MM.1S (cell line): ENCODE measurements at regions not wholly inside any gene's neighbourhood (a gene's known extent, or its start where the extent isn't known, plus 50 kb on each side); places are given as distances from the start of the nearest gene placed in this dataset.
"Not testable (repeated sequence)": the region's sequence is repeated elsewhere in the genome, so short reads cannot be mapped to it uniquely, and the experiment has no call there.

Source experiments
- DNase-seq: peaks from one replicate; pipeline ENCODE4 v3.0.0-alpha.2; 2015
- H2AFZ ChIP-seq: fragments of 300-600 bp; sonication (generic); 2 replicates; pipeline ENCODE4 v1.6.0; 2016; ENCODE audit warnings: antibody characterized with exemption, low read length
- H3F3A ChIP-seq: fragments of 300-600 bp; sonication (generic); 2 replicates; pipeline ENCODE4 v1.6.1; 2016; ENCODE audit warnings: mild to moderate bottlenecking, antibody characterized with exemption, low read length, moderate library complexity, mixed read lengths; ENCODE audit not compliant: insufficient read depth
- H3K27ac ChIP-seq: fragments of 300-600 bp; sonication (generic); 2 replicates; pipeline ENCODE4 v1.5.1; 2016; ENCODE audit warnings: mild to moderate bottlenecking, low read length
- H3K27me3 ChIP-seq: fragments of 300-600 bp; sonication (generic); replicated peaks from 2 replicates; pipeline ENCODE4 v1.6.0; 2016; ENCODE audit warnings: low read length; ENCODE audit not compliant: insufficient read depth
- H3K36me3 ChIP-seq: fragments of 300-600 bp; sonication (generic); replicated peaks from 2 replicates; pipeline ENCODE4 v1.6.1; 2016; ENCODE audit warnings: mild to moderate bottlenecking, low read length, mixed read lengths; ENCODE audit not compliant: insufficient read depth
- H3K4me1 ChIP-seq: fragments of 300-600 bp; sonication (generic); 2 replicates; pipeline ENCODE4 v1.6.1; 2016; ENCODE audit warnings: low read length, mixed read lengths
- H3K4me2 ChIP-seq: fragments of 300-600 bp; sonication (generic); 2 replicates; pipeline ENCODE4 v1.6.0; 2016; ENCODE audit warnings: low read depth, low read length
- H3K4me3 ChIP-seq: fragments of 300-600 bp; sonication (generic); 2 replicates; pipeline ENCODE4 v1.5.1; 2016; ENCODE audit warnings: low read length, mixed read lengths
- H3K79me2 ChIP-seq: fragments of 300-600 bp; sonication (generic); 2 replicates; pipeline ENCODE4 v1.6.1; 2016; ENCODE audit warnings: mixed run types, low read length, mixed read lengths
- H3K9ac ChIP-seq: fragments of 300-600 bp; sonication (generic); 2 replicates; pipeline ENCODE4 v1.6.1; 2016; ENCODE audit warnings: low read length, mixed read lengths
- H3K9me2 ChIP-seq: fragments of 300-600 bp; sonication (generic); replicated peaks from 2 replicates; pipeline ENCODE4 v1.6.1; 2016; ENCODE audit warnings: mild to moderate bottlenecking, low read length, mixed read lengths; ENCODE audit not compliant: insufficient read depth
- H3K9me3 ChIP-seq: fragments of 300-600 bp; sonication (generic); replicated peaks from 2 replicates; pipeline ENCODE4 v1.6.1; 2016; ENCODE audit warnings: mild to moderate bottlenecking, low read length, mixed read lengths; ENCODE audit not compliant: insufficient read depth
- H4K20me1 ChIP-seq: fragments of 300-600 bp; sonication (generic); 2 replicates; pipeline ENCODE4 v1.6.1; 2016; ENCODE audit warnings: mild to moderate bottlenecking, low read length, moderate library complexity, mixed read lengths; ENCODE audit not compliant: insufficient read depth
- CTCF ChIP-seq: fragments of 300-600 bp; sonication (generic); IDR thresholded peaks from 2 replicates; pipeline ENCODE4 v1.5.1; 2016; ENCODE audit warnings: antibody characterized with exemption, low read length, mixed read lengths
- EZH2 ChIP-seq: fragments of 300-600 bp; sonication (generic); optimal IDR thresholded peaks from 2 replicates; pipeline ENCODE3; 2017; ENCODE audit warnings: low read depth, mild to moderate bottlenecking, antibody characterized with exemption, low read length, mixed read lengths
- EZH2phosphoT487 ChIP-seq: fragments of 300-600 bp; sonication (generic); IDR thresholded peaks from 2 replicates; pipeline ENCODE4 v1.6.1; 2018; ENCODE audit warnings: antibody characterized with exemption, low read length

- Histone ChIP-seq H4K20me1 (no peaks in the 10 kb centered on the region), H3K27ac (no peak overlapping the region), H3K36me3 (no peaks in the 10 kb centered on the region), H3K79me2 (no peaks in the 10 kb centered on the region), H3K4me2 (no peak overlapping the region), H2AFZ (no peak overlapping the region), H3K27me3 (no peaks in the 10 kb centered on the region), H3K4me3 (no peak overlapping the region), H3K9ac (no peak overlapping the region), H3K9me3 (no peaks in the 10 kb centered on the region), H3K4me1 (no peaks in the 10 kb centered on the region), H3K9me2 (no peaks in the 10 kb centered on the region), H3F3A (no peaks in the 10 kb centered on the region)
- no peak for DNase-seq
- TF ChIP-seq EZH2phosphoT487 (no peak), EZH2 (no peak), CTCF (no peak)
These were observed 102.6 kb upstream of the SATB1 start for GRCh38 chr3:18527691-18528090.

- Histone ChIP-seq H3K79me2 (no peaks in the 10 kb centered on the region), H3K4me3 (no peak overlapping the region), H4K20me1 (no peaks in the 10 kb centered on the region), H3K9ac (no peak overlapping the region), H3K27me3 (no peaks in the 10 kb centered on the region), H3K9me3 (no peaks in the 10 kb centered on the region), H2AFZ (no peak overlapping the region), H3K4me2 (no peak overlapping the region), H3K27ac (no peak overlapping the region), H3K36me3 (no peaks in the 10 kb centered on the region), H3F3A (no peaks in the 10 kb centered on the region), H3K9me2 (no peaks in the 10 kb centered on the region), H3K4me1 (no peaks in the 10 kb centered on the region)
- TF ChIP-seq EZH2phosphoT487: no peak
- TF ChIP-seq CTCF: no peak
- TF ChIP-seq EZH2: no peak
- DNase-seq: no peak
These were observed 101.5 kb upstream of the SATB1 start for GRCh38 chr3:18526667-18527066.

- H3K36me3 ChIP-seq, H2AFZ ChIP-seq, H4K20me1 ChIP-seq, H3F3A ChIP-seq, H3K4me2 ChIP-seq, H3K4me3 ChIP-seq, DNase-seq, H3K9ac ChIP-seq, H3K79me2 ChIP-seq, H3K27ac ChIP-seq, H3K4me1 ChIP-seq, H3K27me3 ChIP-seq, H3K9me3 ChIP-seq, H3K9me2 ChIP-seq: not testable (repeated sequence)
These were observed 91.0 kb upstream of the SATB1 start for GRCh38 chr3:18516170-18516569.

- Histone ChIP-seq H2AFZ (no peak overlapping the region), H3K4me1 (no peaks in the 10 kb centered on the region), H3K27ac (no peak overlapping the region), H3K4me2 (no peak overlapping the region), H3K9me2 (no peaks in the 10 kb centered on the region), H3K9ac (no peak overlapping the region), H3K4me3 (no peak overlapping the region), H3K36me3 (no peaks in the 10 kb centered on the region), H4K20me1 (no peaks in the 10 kb centered on the region), H3K27me3 (no peaks in the 10 kb centered on the region), H3F3A (no peaks in the 10 kb centered on the region), H3K79me2 (no peaks in the 10 kb centered on the region), H3K9me3 (no peaks in the 10 kb centered on the region)
- TF ChIP-seq EZH2 (no peak), CTCF (no peak), EZH2phosphoT487 (no peak)
- no peak for DNase-seq
These were observed 88.0 kb upstream of the SATB1 start for GRCh38 chr3:18513091-18513490.
